Breast epithelium (tissue), 4 donors: ENCODE measurements at regions not wholly inside any gene's neighbourhood (a gene's known extent, or its start where the extent isn't known, plus 50 kb on each side); places are given as distances from the start of the nearest gene placed in this dataset.

Source experiments
- DNase-seq, 2 donors: peaks; one replicate each; pipeline ENCODE4 v3.0.0-alpha.2; 2019; ENCODE audit warnings: low spot score in 2 of 2
- H3K27ac ChIP-seq, 2 donors: fragments of 200-600 bp; sonication (generic) in 1 of 2; one replicate each; pipeline ENCODE4 v1.5.1; 2016 to 2019; ENCODE audit warnings: mild to moderate bottlenecking in 1 of 2
- H3K27me3 ChIP-seq, 2 donors: fragments of 200-600 bp; sonication (generic) in 1 of 2; one replicate each; pipeline versions ENCODE4 v1.5.1 to v1.6.0; 2017 to 2019; ENCODE audit warnings: control low read depth in 1 of 2, mild to moderate bottlenecking in 1 of 2
- H3K36me3 ChIP-seq: fragments of 200-600 bp; one replicate; pipeline ENCODE4 v1.5.1; 2019
- H3K4me1 ChIP-seq, 2 donors: fragments of 200-600 bp; sonication (generic); one replicate each; pipeline ENCODE4 v1.5.1; 2016 to 2019; ENCODE audit warnings: control low read depth in 1 of 2
- H3K4me3 ChIP-seq, 3 donors: fragments of 200-600 bp; sonication (generic); 1 replicate in 2 of 3; 2 replicates in 1 of 3; pipeline ENCODE4 v1.5.1; 2016 to 2019; ENCODE audit warnings: mild to moderate bottlenecking in 3 of 3, moderate library complexity in 2 of 3
- H3K9me3 ChIP-seq, 2 donors: fragments of 200-600 bp; sonication (generic) in 1 of 2; one replicate each; pipeline ENCODE4 v1.5.1; 2016 to 2019; ENCODE audit warnings: control low read depth in 1 of 2
- POLR2A ChIP-seq: fragments of 450-650 bp; IDR thresholded peaks from one replicate; pipeline ENCODE4 v1.6.1; 2016; ENCODE audit warnings: antibody characterized with exemption, mild to moderate bottlenecking, moderate library complexity
- POLR2AphosphoS5 ChIP-seq, 3 donors: sonication (generic); formaldehyde crosslinking; IDR thresholded peaks; one replicate each; pipeline ENCODE4 v1.6.1; 2017; ENCODE audit warnings: antibody characterized with exemption in 3 of 3
- intact Hi-C: fragments of 100-400 bp; cut with DNase I; formaldehyde crosslinking; loops from one replicate; pipeline ENCODE4 v1.15.1; 2023; ENCODE audit warnings: low total_unique reads
- TF ChIP-seq, protein P1 (sequence below), 3 donors: fragments of 450-650 bp; IDR thresholded peaks; one replicate each; pipeline ENCODE4 v1.5.1; 2016 to 2017; ENCODE audit warnings: antibody characterized with exemption in 3 of 3, mild to moderate bottlenecking in 3 of 3, moderate library complexity in 3 of 3

DNA sequence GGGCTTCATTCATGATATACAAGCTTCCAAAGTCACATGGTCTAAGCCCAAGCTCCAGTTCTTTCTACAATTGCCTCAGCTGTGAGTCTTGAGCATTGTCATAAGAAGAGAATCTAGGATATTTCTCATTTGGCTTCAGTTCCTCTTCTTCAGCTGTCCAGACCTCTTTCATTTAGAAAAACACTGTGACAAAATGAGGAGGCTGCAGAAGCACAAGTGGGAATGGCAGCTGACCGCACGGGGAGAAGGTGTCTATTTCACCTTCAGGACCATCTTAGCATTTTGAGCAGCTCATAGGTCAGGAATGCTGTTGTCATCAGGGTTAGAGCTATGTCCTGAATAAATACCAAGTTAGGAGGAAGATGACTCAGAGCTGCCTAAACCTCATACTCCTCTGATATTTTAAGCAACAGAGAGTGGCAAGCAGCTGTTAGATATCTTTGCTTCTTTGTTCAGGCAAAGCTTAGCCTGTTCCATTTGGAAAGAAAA is 390.1 kb upstream of the CITED2 start:
- TF ChIP-seq, protein P1, sequence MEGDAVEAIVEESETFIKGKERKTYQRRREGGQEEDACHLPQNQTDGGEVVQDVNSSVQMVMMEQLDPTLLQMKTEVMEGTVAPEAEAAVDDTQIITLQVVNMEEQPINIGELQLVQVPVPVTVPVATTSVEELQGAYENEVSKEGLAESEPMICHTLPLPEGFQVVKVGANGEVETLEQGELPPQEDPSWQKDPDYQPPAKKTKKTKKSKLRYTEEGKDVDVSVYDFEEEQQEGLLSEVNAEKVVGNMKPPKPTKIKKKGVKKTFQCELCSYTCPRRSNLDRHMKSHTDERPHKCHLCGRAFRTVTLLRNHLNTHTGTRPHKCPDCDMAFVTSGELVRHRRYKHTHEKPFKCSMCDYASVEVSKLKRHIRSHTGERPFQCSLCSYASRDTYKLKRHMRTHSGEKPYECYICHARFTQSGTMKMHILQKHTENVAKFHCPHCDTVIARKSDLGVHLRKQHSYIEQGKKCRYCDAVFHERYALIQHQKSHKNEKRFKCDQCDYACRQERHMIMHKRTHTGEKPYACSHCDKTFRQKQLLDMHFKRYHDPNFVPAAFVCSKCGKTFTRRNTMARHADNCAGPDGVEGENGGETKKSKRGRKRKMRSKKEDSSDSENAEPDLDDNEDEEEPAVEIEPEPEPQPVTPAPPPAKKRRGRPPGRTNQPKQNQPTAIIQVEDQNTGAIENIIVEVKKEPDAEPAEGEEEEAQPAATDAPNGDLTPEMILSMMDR (IDR thresholded peaks at IDR 0.05) = no peak
- TF ChIP-seq POLR2A = no peak
- peak; percentile 34 to 62 (median 43) for TF ChIP-seq POLR2AphosphoS5 (IDR thresholded peaks at IDR 0.05)
- Histone ChIP-seq H3K36me3 (no peaks in the 10 kb centered on the region), H3K4me1 (no peaks in the 10 kb centered on the region), H3K27ac (peak overlapping the region; percentile 73 to 82), H3K9me3 (no peaks in the 10 kb centered on the region), H3K4me3 (no peak overlapping the region), H3K27me3 (no peaks in the 10 kb centered on the region)
- intact Hi-C loops = no loop called here
- DNase-seq = peak in 1 of 2 donors; percentile 45

DNA sequence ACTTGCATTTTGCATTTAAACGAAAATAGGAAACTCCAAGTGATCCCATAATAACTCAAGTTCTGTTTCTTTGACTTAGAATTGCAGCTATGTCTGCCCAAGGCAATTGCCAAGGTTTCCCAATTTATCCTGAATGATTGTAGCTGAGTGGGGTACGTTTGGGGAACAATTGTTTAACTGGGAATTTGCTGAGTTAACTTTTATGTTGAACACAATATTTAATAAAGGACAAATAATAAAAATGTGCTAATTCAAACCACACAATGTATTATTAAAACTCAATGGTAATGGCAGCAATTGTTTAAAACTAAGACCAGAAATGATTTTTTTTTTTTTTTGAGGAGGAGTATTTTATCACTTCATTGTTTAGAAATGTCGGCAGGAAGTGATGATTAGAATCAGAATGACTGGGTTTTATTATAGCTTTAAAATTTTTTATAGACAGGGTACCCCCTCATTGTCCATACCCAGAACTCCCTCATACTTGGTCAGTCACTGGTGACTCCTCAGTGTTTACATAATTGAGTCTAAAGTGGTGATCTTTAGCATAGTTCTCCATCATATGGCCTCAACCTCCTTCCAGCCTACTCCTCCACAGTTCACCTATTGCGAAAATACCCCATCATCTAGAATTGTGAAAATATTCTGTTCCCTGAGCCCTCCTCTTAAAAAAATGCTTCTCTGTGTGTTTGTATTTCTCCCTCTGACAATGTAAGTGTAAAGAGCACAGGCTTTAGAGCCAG is 389.2 kb upstream of the CITED2 start:
- H3K9me3 ChIP-seq = no peaks in the 10 kb centered on the region
- no peak overlapping the region for H3K4me3 ChIP-seq
- no peak for TF ChIP-seq POLR2A
- TF ChIP-seq POLR2AphosphoS5 (IDR thresholded peaks at IDR 0.05) = no peak
- TF ChIP-seq, protein P1 (IDR thresholded peaks at IDR 0.05) = no peak
- no peaks in the 10 kb centered on the region for H3K36me3 ChIP-seq
- H3K4me1 ChIP-seq = no peaks in the 10 kb centered on the region
- intact Hi-C loops = no loop called here
- DNase-seq = no peak
- H3K27ac ChIP-seq = peak overlapping the region; percentile 73 to 82
- H3K27me3 ChIP-seq = no peaks in the 10 kb centered on the region

DNA sequence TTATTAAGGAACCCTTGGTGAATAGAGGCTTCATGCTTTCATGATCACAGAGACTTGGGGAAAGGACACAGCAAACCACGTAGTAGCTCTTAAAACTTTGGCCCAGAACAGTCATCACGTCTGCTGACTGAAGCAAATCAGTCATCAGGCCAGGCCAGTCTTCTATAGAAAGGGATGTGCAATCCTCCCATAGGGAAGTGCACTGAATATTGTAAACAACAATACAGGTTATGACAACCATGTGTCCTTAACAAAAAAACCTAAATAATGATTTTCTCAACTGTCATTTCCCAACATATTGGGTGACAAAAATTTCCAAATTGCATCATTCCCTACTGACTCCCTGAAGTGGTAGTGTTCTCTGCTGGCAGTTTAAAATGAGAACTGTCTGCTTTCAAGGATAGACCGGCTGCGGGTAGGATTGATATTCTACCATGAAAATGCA is 388.2 kb upstream of the CITED2 start:
- intact Hi-C loops = no loop called here
- Histone ChIP-seq H3K36me3 (no peaks in the 10 kb centered on the region), H3K27me3 (no peaks in the 10 kb centered on the region), H3K9me3 (no peaks in the 10 kb centered on the region), H3K4me3 (no peak overlapping the region), H3K4me1 (no peaks in the 10 kb centered on the region), H3K27ac (no peak overlapping the region)
- no peak for DNase-seq
- TF ChIP-seq POLR2AphosphoS5 (IDR thresholded peaks at IDR 0.05) (no peak), POLR2A (no peak)
- TF ChIP-seq, protein P1 (IDR thresholded peaks at IDR 0.05) = no peak

DNA sequence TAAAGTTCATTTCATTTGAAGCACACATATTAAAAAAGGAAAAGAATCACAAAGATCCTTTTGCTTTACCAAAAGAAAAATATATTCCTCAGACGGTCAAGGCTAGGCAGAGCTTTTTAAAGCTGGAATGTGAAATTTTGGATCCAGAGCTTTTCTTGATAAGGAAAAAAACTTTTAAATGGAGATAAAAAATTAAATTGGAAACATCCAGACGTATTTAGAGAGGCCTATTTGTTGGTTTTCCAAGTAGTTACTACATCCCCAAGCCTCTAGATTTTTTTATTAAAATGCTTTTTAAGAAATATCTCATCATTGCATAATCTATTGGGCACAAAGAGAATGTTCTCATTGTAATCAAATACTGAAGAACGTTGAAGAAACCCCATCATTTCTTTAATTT is 385.7 kb upstream of the CITED2 start:
- H3K36me3 ChIP-seq = no peaks in the 10 kb centered on the region
- intact Hi-C loops = no loop called here
- peak overlapping the region in 1 of 2 donors; percentile 22 for H3K27ac ChIP-seq
- TF ChIP-seq, protein P1 (IDR thresholded peaks at IDR 0.05) = no peak
- TF ChIP-seq POLR2A (no peak), POLR2AphosphoS5 (IDR thresholded peaks at IDR 0.05) (no peak)
- no peak overlapping the region for H3K4me3 ChIP-seq
- no peaks in the 10 kb centered on the region for H3K4me1 ChIP-seq
- no peak for DNase-seq
- H3K27me3 ChIP-seq = no peaks in the 10 kb centered on the region
- H3K9me3 ChIP-seq = no peaks in the 10 kb centered on the region

DNA sequence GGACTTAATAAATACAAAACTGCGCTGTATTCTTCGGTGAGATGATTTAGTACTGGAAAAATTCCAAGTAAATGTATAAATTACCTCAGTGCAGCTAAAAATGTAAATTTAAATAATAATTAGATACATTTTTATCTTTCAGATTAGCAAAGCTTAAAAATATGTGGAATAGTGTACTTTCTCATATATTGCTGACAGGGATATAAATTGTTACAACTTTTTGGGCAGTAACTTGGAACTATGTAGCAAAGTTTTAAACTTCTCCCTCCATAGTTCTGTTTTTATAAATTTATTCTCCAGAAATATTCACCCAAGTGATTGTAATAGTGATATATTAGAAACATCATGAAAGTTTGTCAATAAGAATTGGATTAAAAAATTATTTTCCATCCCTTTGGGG is 384.6 kb upstream of the CITED2 start:
- no peak for TF ChIP-seq POLR2A

More for the DNA sequence above, 384.6 kb upstream of the CITED2 start:
- no peak for DNase-seq
- Histone ChIP-seq H3K27me3 (no peaks in the 10 kb centered on the region), H3K36me3 (no peaks in the 10 kb centered on the region), H3K9me3 (no peaks in the 10 kb centered on the region), H3K4me1 (peaks cover 0 to 3% of the 10 kb centered on the region in 2 donors), H3K4me3 (no peak overlapping the region), H3K27ac (no peak overlapping the region)
- intact Hi-C loops = no loop called here
